Activated naive CD4-positive, alpha-beta T cell treated with anti-CD3 and anti-CD28 coated beads, Interleukin-2, amount 10 ng/mL, durations not matched to agents 7 days and 5 days (primary cell): ENCODE measurements at regions not wholly inside any gene's neighbourhood (a gene's known extent, or its start where the extent isn't known, plus 50 kb on each side); places are given as distances from the start of the nearest gene placed in this dataset.

ENCODE experiments used
- CTCF ChIA-PET: fragments of 350-600 bp; sonication (Branson Sonifier 250); formaldehyde crosslinking; loops from one replicate; lab custom pipeline; 2021; ENCODE audit warnings: antibody characterized with exemption; lab: Charles Lee
- DNase-seq: peaks from one replicate; pipeline ENCODE4 v3.0.0-alpha.2; 2020
- H3K27ac Mint-ChIP-seq: one replicate; pipeline ENCODE4 v1.8.0; 2021; ENCODE audit warnings: mild to moderate bottlenecking, moderate library complexity, mixed read lengths
- H3K27me3 Mint-ChIP-seq: one replicate; pipeline ENCODE4 v1.8.0; 2021; ENCODE audit warnings: mild to moderate bottlenecking, mixed read lengths
- H3K36me3 Mint-ChIP-seq: one replicate; pipeline ENCODE4 v1.8.0; 2021; ENCODE audit warnings: mixed read lengths
- H3K4me1 Mint-ChIP-seq: one replicate; pipeline ENCODE4 v1.8.0; 2021; ENCODE audit warnings: mixed read lengths
- H3K4me3 Mint-ChIP-seq: one replicate; pipeline ENCODE4 v1.8.0; 2021; ENCODE audit warnings: mild to moderate bottlenecking, moderate library complexity, mixed read lengths
- H3K9me3 Mint-ChIP-seq: one replicate; pipeline ENCODE4 v1.8.0; 2021; ENCODE audit warnings: mixed read lengths

- no peak overlapping the region for H3K27ac Mint-ChIP-seq
- H3K27me3 Mint-ChIP-seq: peaks cover 39% of the 10 kb centered on the region
- DNase-seq: no peak
- CTCF ChIA-PET: no interaction called here
- no peaks in the 10 kb centered on the region for H3K9me3 Mint-ChIP-seq
- H3K4me3 Mint-ChIP-seq: no peak overlapping the region
- no peaks in the 10 kb centered on the region for H3K36me3 Mint-ChIP-seq
- H3K4me1 Mint-ChIP-seq: no peaks in the 10 kb centered on the region
Measured at GRCh38 chr1:38267037-38268036, 220.7 kb upstream of the POU3F1 start.

GRCh38 chr1:38266197-38266520 lies 219.6 kb upstream of the POU3F1 start:
- no peak for DNase-seq
- Mint-ChIP-seq H3K27ac (no peak overlapping the region), H3K27me3 (peaks cover 27% of the 10 kb centered on the region), H3K36me3 (no peaks in the 10 kb centered on the region), H3K4me1 (no peaks in the 10 kb centered on the region), H3K4me3 (no peak overlapping the region), H3K9me3 (no peaks in the 10 kb centered on the region)
- CTCF ChIA-PET: no interaction called here

DNA sequence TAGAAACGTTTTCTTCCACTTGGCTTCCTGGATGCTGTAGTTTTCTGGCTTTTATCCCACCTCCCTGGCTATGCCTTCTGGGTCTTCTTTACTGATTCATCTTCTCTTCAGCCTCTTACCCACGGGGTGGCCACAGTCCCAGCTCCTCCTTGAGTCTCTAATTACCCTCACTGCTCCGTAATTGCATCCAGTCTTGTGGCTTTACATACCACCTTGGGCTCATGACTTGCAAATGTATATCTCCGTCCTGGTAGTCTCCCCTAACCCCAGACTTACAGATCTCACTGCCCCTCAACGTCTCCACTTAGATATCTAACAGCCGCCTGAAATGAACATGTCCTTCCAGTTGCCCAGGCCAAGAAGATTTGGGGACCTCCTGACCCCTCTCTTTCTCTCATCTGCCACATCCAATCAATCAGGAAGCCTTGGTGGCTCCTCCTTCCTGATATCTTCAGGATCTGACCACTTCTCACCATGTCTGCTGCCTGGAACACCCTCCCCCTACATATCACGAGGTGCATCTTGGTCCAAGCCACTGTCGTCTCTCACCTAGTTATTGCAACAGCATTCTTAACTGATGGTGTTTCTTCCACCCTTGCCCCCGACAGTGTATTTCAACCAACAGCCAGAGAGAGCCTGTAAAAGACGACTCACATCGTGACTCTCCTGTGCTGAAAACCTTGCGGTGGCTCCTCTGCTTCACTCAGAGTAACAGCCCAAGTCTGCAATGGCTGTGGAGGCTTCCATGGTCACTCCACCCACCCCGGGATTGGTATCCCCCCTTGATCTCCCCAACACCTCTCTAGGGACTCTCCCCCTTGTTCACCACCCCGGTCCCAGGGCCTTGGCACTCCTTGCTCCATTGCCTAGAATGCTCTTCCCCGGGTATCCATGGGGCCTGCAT lies 219.0 kb upstream of the POU3F1 start:
- Mint-ChIP-seq H3K4me1 (no peaks in the 10 kb centered on the region), H3K27me3 (peaks cover 24% of the 10 kb centered on the region), H3K9me3 (no peaks in the 10 kb centered on the region), H3K36me3 (no peaks in the 10 kb centered on the region), H3K27ac (no peak overlapping the region), H3K4me3 (no peak overlapping the region)
- no peak for DNase-seq
- CTCF ChIA-PET: no interaction called here

DNA sequence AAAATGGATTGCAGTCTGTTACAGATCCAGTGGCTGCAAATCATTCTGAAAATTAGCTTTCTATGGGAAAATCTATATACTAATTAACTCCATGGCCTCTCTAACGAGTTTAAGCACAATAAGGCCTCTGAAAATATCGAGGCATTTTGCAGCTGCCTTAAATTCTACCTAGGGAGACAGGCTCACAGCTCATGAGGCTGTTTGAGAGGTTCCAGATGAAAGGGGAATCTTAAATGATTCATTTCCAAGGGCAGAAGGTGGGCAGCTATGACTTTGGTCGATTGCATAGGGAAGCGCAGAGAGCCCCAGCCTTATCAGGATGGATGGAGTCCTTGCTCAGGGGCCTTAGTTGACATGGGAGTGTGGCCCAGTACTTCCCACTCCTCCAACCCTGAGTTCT lies 216.8 kb upstream of the POU3F1 start:
- CTCF ChIA-PET: no interaction called here
- no peaks in the 10 kb centered on the region for H3K36me3 Mint-ChIP-seq

DNA sequence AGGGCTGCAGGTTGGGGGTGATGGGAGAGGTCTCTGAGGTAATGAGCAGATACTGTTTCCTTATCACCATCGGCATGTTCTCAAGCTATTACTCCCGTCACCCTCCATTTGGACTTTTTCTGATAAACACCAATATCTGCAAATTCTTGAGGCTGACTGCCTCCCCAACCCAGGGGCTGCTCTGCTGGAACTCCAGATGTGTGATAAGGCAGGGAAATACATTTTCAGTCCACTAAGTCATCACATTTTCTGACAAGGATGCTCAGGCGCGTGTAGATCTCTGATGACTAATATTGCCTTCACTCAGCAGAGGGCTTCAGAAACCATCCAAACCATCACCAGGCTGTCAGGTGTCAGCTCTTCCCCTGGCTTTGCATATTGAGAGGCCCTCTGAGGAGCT lies 215.0 kb upstream of the POU3F1 start:
- H3K4me1 Mint-ChIP-seq: no peaks in the 10 kb centered on the region
- CTCF ChIA-PET: no interaction called here
- DNase-seq: no peak
- H3K4me3 Mint-ChIP-seq: no peak overlapping the region
- H3K27ac Mint-ChIP-seq: no peak overlapping the region
- no peaks in the 10 kb centered on the region for H3K36me3 Mint-ChIP-seq
- peaks cover 18% of the 10 kb centered on the region for H3K27me3 Mint-ChIP-seq
- no peaks in the 10 kb centered on the region for H3K9me3 Mint-ChIP-seq

More for the DNA sequence above, 216.8 kb upstream of the POU3F1 start:
- H3K27ac Mint-ChIP-seq: no peak overlapping the region
- H3K4me3 Mint-ChIP-seq: no peak overlapping the region
- DNase-seq: no peak
- H3K4me1 Mint-ChIP-seq: no peaks in the 10 kb centered on the region
- H3K9me3 Mint-ChIP-seq: no peaks in the 10 kb centered on the region
- peaks cover 20% of the 10 kb centered on the region for H3K27me3 Mint-ChIP-seq

DNA sequence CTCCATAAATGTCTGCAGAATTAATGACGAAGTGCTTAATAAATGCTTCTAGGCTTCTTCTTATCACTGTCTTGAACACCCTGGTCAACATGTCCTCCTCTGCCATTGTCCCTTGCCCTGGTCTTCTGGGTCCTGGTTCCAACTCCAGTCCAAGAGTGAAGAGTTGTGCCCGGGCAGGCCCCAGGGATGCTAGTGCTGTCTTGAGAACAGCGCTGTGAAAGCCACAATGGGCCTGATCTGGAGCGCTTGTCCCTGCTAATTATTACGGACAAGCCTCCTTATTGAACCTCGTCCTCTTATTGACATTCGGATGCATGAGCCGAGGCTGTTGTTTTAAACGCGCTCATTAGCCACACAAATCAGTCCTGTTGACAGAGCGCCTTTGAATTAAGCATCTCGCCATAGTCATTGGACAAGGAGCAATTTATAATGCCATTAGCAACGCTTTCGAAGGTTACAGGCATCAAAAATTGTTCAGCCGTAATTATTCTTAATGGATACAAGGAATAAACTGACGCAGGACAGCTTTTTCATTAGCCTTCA lies 211.6 kb upstream of the POU3F1 start:
- Mint-ChIP-seq H3K4me1 (peaks cover 3% of the 10 kb centered on the region), H3K36me3 (no peaks in the 10 kb centered on the region), H3K9me3 (no peaks in the 10 kb centered on the region), H3K4me3 (no peak overlapping the region), H3K27me3 (peaks cover 32% of the 10 kb centered on the region), H3K27ac (no peak overlapping the region)
- CTCF ChIA-PET: no interaction called here
- no peak for DNase-seq

GRCh38 chr1:38257374-38257773 lies 210.8 kb upstream of the POU3F1 start:
- DNase-seq: no peak
- H3K27me3 Mint-ChIP-seq: peaks cover 36% of the 10 kb centered on the region
- no peak overlapping the region for H3K4me3 Mint-ChIP-seq
- H3K4me1 Mint-ChIP-seq: peaks cover 3% of the 10 kb centered on the region
- CTCF ChIA-PET: no interaction called here
- H3K36me3 Mint-ChIP-seq: no peaks in the 10 kb centered on the region
- no peak overlapping the region for H3K27ac Mint-ChIP-seq
- H3K9me3 Mint-ChIP-seq: no peaks in the 10 kb centered on the region

DNA sequence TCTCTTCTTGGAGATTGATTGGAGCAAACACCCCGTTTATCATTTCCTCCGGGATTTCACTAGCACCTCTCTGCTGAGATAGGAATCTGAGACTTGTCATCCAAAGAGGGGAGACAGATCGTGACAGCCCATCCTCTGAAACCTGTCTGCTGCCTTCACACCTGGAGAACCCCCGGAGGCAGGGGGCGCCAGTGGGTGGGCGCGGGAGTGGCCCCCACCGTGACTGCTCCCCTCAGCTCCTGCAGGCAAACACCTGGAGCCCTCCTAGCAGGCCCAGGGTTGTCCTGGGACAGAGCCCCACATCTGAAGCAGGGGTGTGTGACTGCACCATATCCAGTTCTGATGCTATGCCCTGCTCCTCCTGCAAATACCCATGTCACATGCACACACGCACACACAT lies 209.5 kb upstream of the POU3F1 start:
- Mint-ChIP-seq H3K4me1 (peaks cover 3% of the 10 kb centered on the region), H3K36me3 (no peaks in the 10 kb centered on the region), H3K9me3 (no peaks in the 10 kb centered on the region), H3K4me3 (no peak overlapping the region), H3K27me3 (peaks cover 36% of the 10 kb centered on the region), H3K27ac (no peak overlapping the region)
- CTCF ChIA-PET: no interaction called here
- DNase-seq: no peak

DNA sequence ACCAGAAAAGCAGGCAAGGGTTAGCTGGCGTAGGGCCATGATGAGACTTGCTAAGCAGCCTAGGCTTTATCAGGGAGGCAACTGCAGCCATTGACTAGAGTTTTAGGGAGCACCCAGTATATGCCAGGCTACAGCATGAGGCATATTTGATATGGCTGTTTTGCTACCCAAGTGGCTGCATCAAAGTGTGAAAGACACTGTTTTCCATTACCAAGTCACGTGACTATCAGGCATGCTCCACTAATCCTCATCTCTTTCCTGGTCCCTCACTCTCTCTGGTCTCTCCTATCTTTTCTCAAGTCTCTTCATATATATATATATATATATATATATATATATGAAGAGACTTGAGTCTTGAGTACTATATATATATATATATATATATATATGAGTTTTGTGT lies 206.7 kb upstream of the POU3F1 start:
- H3K27me3 Mint-ChIP-seq: peaks cover 41% of the 10 kb centered on the region
- no peak for DNase-seq
- H3K36me3 Mint-ChIP-seq: no peaks in the 10 kb centered on the region
- H3K27ac Mint-ChIP-seq: no peak overlapping the region
- peaks cover 3% of the 10 kb centered on the region for H3K4me1 Mint-ChIP-seq
- H3K9me3 Mint-ChIP-seq: no peaks in the 10 kb centered on the region
- no peak overlapping the region for H3K4me3 Mint-ChIP-seq
- CTCF ChIA-PET: no interaction called here

DNA sequence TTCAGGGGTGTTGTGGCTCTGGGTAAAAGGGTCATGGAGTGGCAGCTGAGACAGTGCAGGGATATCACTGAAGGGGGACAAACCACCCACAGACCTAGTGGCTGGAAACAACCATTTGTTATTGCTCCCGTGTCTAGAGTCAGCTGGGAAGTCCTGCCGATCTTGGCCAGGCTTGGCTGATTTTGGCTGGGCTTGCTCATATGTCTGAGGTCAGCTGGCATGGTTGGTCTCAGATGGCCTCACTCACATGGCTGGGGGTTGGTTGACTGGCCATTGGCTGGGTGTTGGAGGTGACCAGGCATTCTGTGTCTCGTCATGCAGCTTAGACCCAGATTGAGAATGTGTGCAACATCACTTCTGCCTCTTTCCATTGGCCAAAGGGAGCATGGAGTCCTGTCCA lies 203.8 kb upstream of the POU3F1 start:
- DNase-seq: no peak
- no peak overlapping the region for H3K4me3 Mint-ChIP-seq
- no peaks in the 10 kb centered on the region for H3K36me3 Mint-ChIP-seq
- CTCF ChIA-PET: no interaction called here
- H3K27me3 Mint-ChIP-seq: peaks cover 42% of the 10 kb centered on the region
- no peak overlapping the region for H3K27ac Mint-ChIP-seq
- H3K4me1 Mint-ChIP-seq: peaks cover 3% of the 10 kb centered on the region
- no peaks in the 10 kb centered on the region for H3K9me3 Mint-ChIP-seq

GRCh38 chr1:38249001-38249400 lies 202.4 kb upstream of the POU3F1 start:
- Mint-ChIP-seq H3K4me3 (no peak overlapping the region), H3K27ac (no peak overlapping the region), H3K27me3 (peaks cover 39% of the 10 kb centered on the region), H3K9me3 (no peaks in the 10 kb centered on the region), H3K36me3 (no peaks in the 10 kb centered on the region), H3K4me1 (peaks cover under 1% of the 10 kb centered on the region)
- CTCF ChIA-PET: no interaction called here
- no peak for DNase-seq

GRCh38 chr1:38246955-38247952 lies 200.7 kb upstream of the POU3F1 start:
- no peak overlapping the region for H3K27ac Mint-ChIP-seq
- no peaks in the 10 kb centered on the region for H3K36me3 Mint-ChIP-seq
- no peaks in the 10 kb centered on the region for H3K9me3 Mint-ChIP-seq
- H3K4me1 Mint-ChIP-seq: no peaks in the 10 kb centered on the region
- H3K4me3 Mint-ChIP-seq: no peak overlapping the region
- CTCF ChIA-PET: no interaction called here
- no peak for DNase-seq
- H3K27me3 Mint-ChIP-seq: peaks cover 33% of the 10 kb centered on the region

GRCh38 chr1:38244218-38244845 lies 197.7 kb upstream of the POU3F1 start:
- Mint-ChIP-seq H3K4me3 (no peak overlapping the region), H3K36me3 (no peaks in the 10 kb centered on the region), H3K27me3 (peaks cover 26% of the 10 kb centered on the region), H3K9me3 (no peaks in the 10 kb centered on the region), H3K4me1 (no peaks in the 10 kb centered on the region), H3K27ac (no peak overlapping the region)
- no peak for DNase-seq
- CTCF ChIA-PET: no interaction called here
